PC-9 (cell line): ENCODE measurements at regions not wholly inside any gene's neighbourhood (a gene's known extent, or its start where the extent isn't known, plus 50 kb on each side); places are given as distances from the start of the nearest gene placed in this dataset.

Experiments used
- CTCF ChIP-seq: fragments of 200-600 bp; sonication (generic); conservative IDR thresholded peaks from 2 replicates; pipeline ENCODE4 v1.6.1; 2017; ENCODE audit warnings: mixed run types, antibody characterized with exemption, mild to moderate bottlenecking, moderate library complexity
- EZH2 ChIP-seq: fragments of 200-600 bp; sonication (generic); IDR thresholded peaks from 2 replicates; pipeline ENCODE4 v1.8.0; 2017; ENCODE audit warnings: antibody characterized with exemption, low read depth

- TF ChIP-seq CTCF (no peak), EZH2 (no peak)
Measured at GRCh38 chr14:55964821-55965220, 153.4 kb upstream of the PELI2 start.
